Endothelial cell of umbilical vein (primary cell): ENCODE measurements at regions not wholly inside any gene's neighbourhood (a gene's known extent, or its start where the extent isn't known, plus 50 kb on each side); places are given as distances from the start of the nearest gene placed in this dataset.

Experiments
- BruUV-seq: library from RNA; stranded (reverse); fragments of 400-500 nt; replicated peaks from 2 replicates; lab custom pipeline; 2021; lab: Mats Ljungman, UMichigan
- CTCF ChIA-PET: fragments of 300-600, 350-600 bp; sonication (Branson Sonifier 250); formaldehyde crosslinking; loops from one replicate; lab custom pipeline; 2021; ENCODE audit warnings: antibody characterized with exemption, inconsistent platforms; lab: Charles Lee
- POLR2A ChIA-PET: fragments of 300-600, 350-600 bp; sonication (Branson Sonifier 250); formaldehyde crosslinking; loops from one replicate; lab custom pipeline; 2021; ENCODE audit warnings: antibody characterized with exemption, inconsistent platforms; lab: Charles Lee
- DNase-seq: peaks from one replicate; pipeline ENCODE4 v3.0.0-alpha.2; 2011; ENCODE audit warnings: low read depth, low spot score
- FAIRE-seq: peaks from 2 replicates; lab custom pipeline; 2011; peaks lifted over from hg19 to GRCh38; lab: Jason Lieb, UNC
- H2AFZ ChIP-seq: 2 replicates; pipeline ENCODE4 v1.6.0; 2012; ENCODE audit warnings: low read depth, low read length, control low read depth, inconsistent platforms
- H3K27ac ChIP-seq: 2 replicates; pipeline ENCODE4 v1.5.1; 2011; ENCODE audit warnings: low read depth, mild to moderate bottlenecking, control low read depth, low read length, moderate library complexity; ENCODE audit not compliant: insufficient read depth
- H3K27me3 ChIP-seq, 2 experiments: 2 replicates each; pipeline versions ENCODE4 v1.6.0 to v1.6.1; 2011; ENCODE audit warnings: low read length in 2 of 2, mixed read lengths in 1 of 2; ENCODE audit not compliant: control insufficient read depth in 2 of 2, insufficient read depth in 2 of 2
- H3K36me3 ChIP-seq, 2 experiments: 2 replicates in 1 of 2; 3 replicates in 1 of 2; pipeline ENCODE4 v1.5.1; 2011; ENCODE audit warnings: low read length in 2 of 2, mild to moderate bottlenecking in 1 of 2, moderate library complexity in 1 of 2; ENCODE audit not compliant: control insufficient read depth in 2 of 2, insufficient read depth in 2 of 2; ENCODE audit errors: extremely low read depth in 1 of 2
- H3K4me1 ChIP-seq: 3 replicates; pipeline ENCODE4 v1.5.1; 2011; ENCODE audit warnings: mild to moderate bottlenecking, low read length; ENCODE audit not compliant: control insufficient read depth, insufficient read depth; ENCODE audit errors: extremely low read depth
- H3K4me2 ChIP-seq: 2 replicates; pipeline ENCODE4 v1.6.1; 2011; ENCODE audit warnings: low read length, control low read depth, mixed read lengths; ENCODE audit not compliant: insufficient read depth
- H3K4me3 ChIP-seq, 3 experiments: fragments of 200-600 bp in 1 of 3; sonication (generic), shearing (Covaris generic) in 1 of 3; replicated peaks in 1 of 3; 2 replicates each; pipeline ENCODE4 v1.5.1; 2011 to 2016; ENCODE audit warnings: control low read depth in 3 of 3, low read length in 3 of 3, mild to moderate bottlenecking in 2 of 3, inconsistent platforms in 1 of 3, low read depth in 1 of 3, moderate library complexity in 1 of 3; ENCODE audit not compliant: insufficient read depth in 1 of 3
- H3K79me2 ChIP-seq: 2 replicates; pipeline ENCODE4 v1.6.0; 2012; ENCODE audit warnings: low read length, inconsistent platforms; ENCODE audit not compliant: control insufficient read depth, insufficient read depth
- H3K9ac ChIP-seq: replicated peaks from 2 replicates; pipeline ENCODE3; 2011; ENCODE audit warnings: low read length, control low read depth; ENCODE audit not compliant: insufficient read depth; ENCODE audit errors: extremely low read depth
- H3K9me1 ChIP-seq: replicated peaks from 3 replicates; pipeline ENCODE4 v1.6.0; 2011; ENCODE audit warnings: mild to moderate bottlenecking, low read length; ENCODE audit not compliant: control insufficient read depth, insufficient read depth; ENCODE audit errors: extremely low read depth
- H3K9me3 ChIP-seq: replicated peaks from 2 replicates; pipeline ENCODE4 v1.5.1; 2012; ENCODE audit warnings: low read length, inconsistent platforms; ENCODE audit not compliant: control insufficient read depth, insufficient read depth
- H4K20me1 ChIP-seq: replicated peaks from 2 replicates; pipeline ENCODE3; 2011; ENCODE audit warnings: mild to moderate bottlenecking, low read length; ENCODE audit not compliant: control insufficient read depth, insufficient read depth; ENCODE audit errors: extremely low read depth
- FOS ChIP-seq: IDR thresholded peaks from 2 replicates; pipeline ENCODE4 v1.6.1; 2011; ENCODE audit warnings: mild to moderate bottlenecking, low read length, moderate library complexity, borderline replicate concordance; ENCODE audit not compliant: insufficient read depth
- GATA2 ChIP-seq: IDR thresholded peaks from 2 replicates; pipeline ENCODE4 v1.7.0; 2011; ENCODE audit warnings: low read depth, mild to moderate bottlenecking, moderate library complexity, mixed read lengths, low read length; ENCODE audit not compliant: insufficient read length, insufficient read depth
- JUN ChIP-seq: IDR thresholded peaks from 2 replicates; pipeline ENCODE4 v1.6.1; 2011; ENCODE audit warnings: borderline replicate concordance, low read depth; ENCODE audit not compliant: insufficient read length, insufficient read depth
- MYC ChIP-seq: IDR thresholded peaks from one replicate; pipeline ENCODE4 v1.6.1; 2011; ENCODE audit warnings: mild to moderate bottlenecking, low read depth, low read length
- POLR2A ChIP-seq: IDR thresholded peaks from 2 replicates; pipeline ENCODE4 v1.6.1; 2012; ENCODE audit warnings: low read depth, mild to moderate bottlenecking, control low read depth, low read length
- POLR2AphosphoS5 ChIP-seq: IDR thresholded peaks from 2 replicates; pipeline ENCODE4 v1.6.1; 2012; ENCODE audit warnings: low read depth, mild to moderate bottlenecking, control low read depth, low read length, moderate library complexity; ENCODE audit not compliant: insufficient read depth
- dilution Hi-C: fragments of 300-500 bp; cut with MboI; formaldehyde crosslinking; loops from one replicate; pipeline ENCODE4 v1.15.0; 2019; ENCODE audit warnings: low sequenced_read_pairs; ENCODE audit not compliant: extremely low pct_ligation_motif_present
- intact Hi-C: fragments of 100-400 bp; cut with micrococcal nuclease; formaldehyde crosslinking; loops from one replicate; pipeline ENCODE4 v1.10.0; 2022
- TF ChIP-seq, protein P1 (sequence below): IDR thresholded peaks from 2 replicates; pipeline ENCODE4 v1.6.1; 2011; ENCODE audit not compliant: insufficient read depth, insufficient read length
- TF ChIP-seq, protein P2 (sequence below), 2 donors: IDR thresholded peaks; 1 replicate in 1 of 2; 2 replicates in 1 of 2; pipeline ENCODE4 v1.5.1; 2011; ENCODE audit warnings: low read length in 2 of 2, mild to moderate bottlenecking in 2 of 2, moderate library complexity in 2 of 2, control low read depth in 1 of 2, inconsistent platforms in 1 of 2, low read depth in 1 of 2; ENCODE audit not compliant: insufficient read depth in 1 of 2; ENCODE audit errors: extremely low read depth in 1 of 2

DNA sequence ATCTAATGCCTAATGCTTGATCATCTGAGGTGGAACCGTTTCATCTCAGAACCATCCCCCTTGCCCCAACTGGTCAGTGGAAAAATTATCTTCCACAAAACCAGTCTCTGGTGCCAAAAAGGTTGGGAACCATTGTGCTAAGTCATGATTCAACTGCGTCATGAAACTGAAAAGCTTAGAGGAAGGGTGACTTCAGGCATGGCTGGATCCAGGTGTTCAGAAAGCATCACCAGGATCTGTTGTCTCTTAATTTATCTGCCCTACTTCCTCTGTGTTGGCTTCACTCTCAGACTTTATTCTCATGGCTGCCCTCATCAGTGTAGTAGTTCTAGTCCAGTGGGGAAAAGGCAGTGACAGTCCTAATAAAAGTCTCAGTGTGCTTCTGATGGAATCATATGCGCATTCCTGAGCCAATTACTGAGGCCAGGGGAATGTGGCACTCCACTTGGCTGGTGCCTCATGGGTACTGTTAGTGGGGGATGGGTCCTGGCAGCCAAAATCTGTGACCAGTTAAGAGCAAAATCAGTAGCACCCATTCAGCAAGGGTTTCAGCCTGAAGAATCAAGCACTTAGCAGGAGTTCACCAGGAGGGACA lies 110.3 kb downstream of the WNT5A start:
- Histone ChIP-seq H4K20me1 (no peaks in the 10 kb centered on the region), H3K79me2 (no peaks in the 10 kb centered on the region), H3K9me3 (no peaks in the 10 kb centered on the region), H3K27ac (no peak overlapping the region), H2AFZ (no peak overlapping the region), H3K4me1 (no peaks in the 10 kb centered on the region), H3K9me1 (no peaks in the 10 kb centered on the region), H3K4me2 (no peak overlapping the region), H3K36me3 (no peaks in the 10 kb centered on the region), H3K9ac (no peak overlapping the region), H3K27me3 (no peaks in the 10 kb centered on the region), H3K4me3 (no peak overlapping the region)
- ChIA-PET POLR2A (no interaction called here), CTCF (no interaction called here)
- no TSS peak for BruUV-seq
- FAIRE-seq (no peak), DNase-seq (no peak)
- intact Hi-C loops (no loop called here), dilution Hi-C loops (no loop called here)
- TF ChIP-seq GATA2 = no peak
- no peak for TF ChIP-seq MYC
- TF ChIP-seq, protein P1, sequence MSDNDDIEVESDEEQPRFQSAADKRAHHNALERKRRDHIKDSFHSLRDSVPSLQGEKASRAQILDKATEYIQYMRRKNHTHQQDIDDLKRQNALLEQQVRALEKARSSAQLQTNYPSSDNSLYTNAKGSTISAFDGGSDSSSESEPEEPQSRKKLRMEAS = no peak
- TF ChIP-seq JUN = no peak
- TF ChIP-seq POLR2A = no peak
- no peak for TF ChIP-seq POLR2AphosphoS5
- no peak for TF ChIP-seq FOS
- TF ChIP-seq, protein P2, sequence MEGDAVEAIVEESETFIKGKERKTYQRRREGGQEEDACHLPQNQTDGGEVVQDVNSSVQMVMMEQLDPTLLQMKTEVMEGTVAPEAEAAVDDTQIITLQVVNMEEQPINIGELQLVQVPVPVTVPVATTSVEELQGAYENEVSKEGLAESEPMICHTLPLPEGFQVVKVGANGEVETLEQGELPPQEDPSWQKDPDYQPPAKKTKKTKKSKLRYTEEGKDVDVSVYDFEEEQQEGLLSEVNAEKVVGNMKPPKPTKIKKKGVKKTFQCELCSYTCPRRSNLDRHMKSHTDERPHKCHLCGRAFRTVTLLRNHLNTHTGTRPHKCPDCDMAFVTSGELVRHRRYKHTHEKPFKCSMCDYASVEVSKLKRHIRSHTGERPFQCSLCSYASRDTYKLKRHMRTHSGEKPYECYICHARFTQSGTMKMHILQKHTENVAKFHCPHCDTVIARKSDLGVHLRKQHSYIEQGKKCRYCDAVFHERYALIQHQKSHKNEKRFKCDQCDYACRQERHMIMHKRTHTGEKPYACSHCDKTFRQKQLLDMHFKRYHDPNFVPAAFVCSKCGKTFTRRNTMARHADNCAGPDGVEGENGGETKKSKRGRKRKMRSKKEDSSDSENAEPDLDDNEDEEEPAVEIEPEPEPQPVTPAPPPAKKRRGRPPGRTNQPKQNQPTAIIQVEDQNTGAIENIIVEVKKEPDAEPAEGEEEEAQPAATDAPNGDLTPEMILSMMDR (IDR thresholded peaks at IDR 0.05; ENCODE audit: extremely low read depth in 1 of 2, insufficient read depth in 1 of 2, low read depth in 1 of 2, low read length in 2 of 2) = no peak
